ENCODE measurements at regions not wholly inside any gene's neighbourhood (a gene's known extent, or its start where the extent isn't known, plus 50 kb on each side); places are given as distances from the start of the nearest gene placed in this dataset.

DNA sequence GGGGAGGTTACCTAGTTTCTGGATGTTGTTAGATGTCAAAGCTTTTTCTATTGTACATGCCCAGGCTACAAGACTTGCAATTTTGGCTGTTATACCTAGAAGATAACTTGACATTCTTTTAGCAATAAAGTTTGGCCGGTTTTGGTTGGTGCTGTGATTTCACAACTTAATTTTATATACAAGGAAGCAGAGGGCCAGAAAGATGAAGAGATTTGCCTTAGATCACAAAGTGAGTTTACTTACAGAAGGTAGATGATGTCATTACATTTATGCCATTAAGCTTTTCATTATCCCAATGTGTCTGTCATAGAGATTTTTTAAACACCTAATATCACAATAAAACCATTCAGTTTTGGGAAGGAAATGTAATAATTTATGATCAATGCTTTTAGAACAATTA lies 698.7 kb upstream of the ANO3 start:
- no peak for TF ChIP-seq POLR2AphosphoS5 (IDR thresholded peaks at IDR 0.05)
- TF ChIP-seq, protein P1, sequence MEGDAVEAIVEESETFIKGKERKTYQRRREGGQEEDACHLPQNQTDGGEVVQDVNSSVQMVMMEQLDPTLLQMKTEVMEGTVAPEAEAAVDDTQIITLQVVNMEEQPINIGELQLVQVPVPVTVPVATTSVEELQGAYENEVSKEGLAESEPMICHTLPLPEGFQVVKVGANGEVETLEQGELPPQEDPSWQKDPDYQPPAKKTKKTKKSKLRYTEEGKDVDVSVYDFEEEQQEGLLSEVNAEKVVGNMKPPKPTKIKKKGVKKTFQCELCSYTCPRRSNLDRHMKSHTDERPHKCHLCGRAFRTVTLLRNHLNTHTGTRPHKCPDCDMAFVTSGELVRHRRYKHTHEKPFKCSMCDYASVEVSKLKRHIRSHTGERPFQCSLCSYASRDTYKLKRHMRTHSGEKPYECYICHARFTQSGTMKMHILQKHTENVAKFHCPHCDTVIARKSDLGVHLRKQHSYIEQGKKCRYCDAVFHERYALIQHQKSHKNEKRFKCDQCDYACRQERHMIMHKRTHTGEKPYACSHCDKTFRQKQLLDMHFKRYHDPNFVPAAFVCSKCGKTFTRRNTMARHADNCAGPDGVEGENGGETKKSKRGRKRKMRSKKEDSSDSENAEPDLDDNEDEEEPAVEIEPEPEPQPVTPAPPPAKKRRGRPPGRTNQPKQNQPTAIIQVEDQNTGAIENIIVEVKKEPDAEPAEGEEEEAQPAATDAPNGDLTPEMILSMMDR (IDR thresholded peaks at IDR 0.05) = no peak
- TF ChIP-seq POLR2A (IDR thresholded peaks at IDR 0.05) = no peak
- no peak for TF ChIP-seq EP300 (IDR thresholded peaks at IDR 0.05)
